ENCODE measurements at regions not wholly inside any gene's neighbourhood (a gene's known extent, or its start where the extent isn't known, plus 50 kb on each side); places are given as distances from the start of the nearest gene placed in this dataset.
A peak's percentile ranks its signal among the peaks of the same experiment; 100 is the strongest.

- peak; percentile 13 for DNase-seq (ENCODE audit: low read depth)
- no peak for TF ChIP-seq CTCF (conservative IDR thresholded peaks at IDR 0.05; ENCODE audit: low read depth, low read length)
- peak overlapping the region; percentile 49 for H3K4me3 ChIP-seq (ENCODE audit: low read depth, low read length)
These were observed 60.6 kb upstream of the UBE3C start for GRCh38 chr7:157077986-157078644.

GRCh38 chr7:157079116-157079515 is 59.6 kb upstream of the UBE3C start:
- no peak for TF ChIP-seq CTCF (conservative IDR thresholded peaks at IDR 0.05; ENCODE audit: low read depth, low read length)
- no peak for DNase-seq (ENCODE audit: low read depth)
- H3K4me3 ChIP-seq (ENCODE audit: low read depth, low read length): no peak overlapping the region

GRCh38 chr7:157080111-157080730 is 58.5 kb upstream of the UBE3C start:
- no peak for DNase-seq (ENCODE audit: low read depth)
- TF ChIP-seq CTCF (conservative IDR thresholded peaks at IDR 0.05; ENCODE audit: low read depth, low read length): no peak
- H3K4me3 ChIP-seq (ENCODE audit: low read depth, low read length): no peak overlapping the region

- no peak for DNase-seq (ENCODE audit: low read depth)
- H3K4me3 ChIP-seq (ENCODE audit: low read depth, low read length): no peak overlapping the region
- no peak for TF ChIP-seq CTCF (conservative IDR thresholded peaks at IDR 0.05; ENCODE audit: low read depth, low read length)
These were observed 52.1 kb upstream of the UBE3C start for GRCh38 chr7:157086508-157087187.

- TF ChIP-seq CTCF (conservative IDR thresholded peaks at IDR 0.05; ENCODE audit: low read depth, low read length): no peak
These were observed 51.1 kb upstream of the UBE3C start for GRCh38 chr7:157087646-157088045.

GRCh38 chr7:157088136-157088535 is 50.6 kb upstream of the UBE3C start:
- H3K4me3 ChIP-seq (ENCODE audit: low read depth, low read length): no peak overlapping the region
- no peak for TF ChIP-seq CTCF (conservative IDR thresholded peaks at IDR 0.05; ENCODE audit: low read depth, low read length)
- no peak for DNase-seq (ENCODE audit: low read depth)

More at GRCh38 chr7:157087646-157088045, 51.1 kb upstream of the UBE3C start:
- DNase-seq (ENCODE audit: low read depth): no peak
- H3K4me3 ChIP-seq (ENCODE audit: low read depth, low read length): no peak overlapping the region
